ENCODE measurements at regions not wholly inside any gene's neighbourhood (a gene's known extent, or its start where the extent isn't known, plus 50 kb on each side); places are given as distances from the start of the nearest gene placed in this dataset.

GRCh38 chr9:87327575-87328125, 170.0 kb upstream of the DAPK1 start:
- TF ChIP-seq CTCF (conservative IDR thresholded peaks at IDR 0.05): no peak
- TF ChIP-seq EZH2 (IDR thresholded peaks at IDR 0.05; ENCODE audit: low read depth): no peak
